NCI-H1048 (cell line): ENCODE measurements at regions not wholly inside any gene's neighbourhood (a gene's known extent, or its start where the extent isn't known, plus 50 kb on each side); places are given as distances from the start of the nearest gene placed in this dataset.

Source experiments
- DNase-seq: peaks from one replicate; lab custom pipeline; 2025; lab: John Stamatoyannopoulos, UW

DNA sequence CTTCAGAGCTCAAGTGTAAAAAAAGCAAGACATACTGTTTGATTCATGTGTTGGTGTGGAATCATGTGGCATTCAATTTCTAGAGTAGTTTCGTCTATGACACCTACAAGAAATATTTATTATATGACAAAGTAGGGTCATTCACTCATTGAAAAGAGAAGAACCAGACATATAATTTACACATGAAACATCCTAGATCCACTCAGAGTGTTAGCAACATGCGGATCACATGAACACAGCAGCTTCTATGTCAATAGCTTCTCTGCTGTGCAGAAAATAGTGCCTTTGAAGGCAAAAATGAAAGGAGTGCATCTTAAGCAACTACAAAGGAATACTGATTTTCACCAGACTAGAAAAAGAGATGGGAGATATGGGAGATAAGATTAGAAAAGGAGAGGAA, 569.8 kb downstream of the RPS29 start:
- DNase-seq: no peak

DNA sequence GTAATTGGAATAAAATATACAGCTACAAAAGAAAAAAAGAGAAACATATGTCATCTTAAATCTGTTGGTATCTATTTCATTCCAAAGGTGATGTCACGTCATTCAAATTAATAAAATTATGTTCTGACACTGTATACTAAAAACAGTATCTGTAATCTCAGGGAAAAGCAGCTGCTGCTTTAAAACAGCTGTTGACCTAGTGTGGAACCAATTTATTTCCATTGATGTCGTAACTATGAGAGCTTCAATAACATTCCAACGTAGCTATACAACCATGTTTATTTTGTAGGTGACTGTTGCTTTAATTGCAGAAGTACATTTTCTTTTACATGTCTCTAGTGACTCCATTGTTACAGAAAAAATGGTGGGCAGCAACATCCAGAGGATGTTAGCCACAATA, 571.7 kb downstream of the RPS29 start:
- no peak for DNase-seq

- DNase-seq: no peak
These were observed 577.8 kb downstream of the RPS29 start for GRCh38 chr14:49008363-49008762.

GRCh38 chr14:48991141-48991540, 595.0 kb downstream of the RPS29 start:
- DNase-seq: no peak

DNA sequence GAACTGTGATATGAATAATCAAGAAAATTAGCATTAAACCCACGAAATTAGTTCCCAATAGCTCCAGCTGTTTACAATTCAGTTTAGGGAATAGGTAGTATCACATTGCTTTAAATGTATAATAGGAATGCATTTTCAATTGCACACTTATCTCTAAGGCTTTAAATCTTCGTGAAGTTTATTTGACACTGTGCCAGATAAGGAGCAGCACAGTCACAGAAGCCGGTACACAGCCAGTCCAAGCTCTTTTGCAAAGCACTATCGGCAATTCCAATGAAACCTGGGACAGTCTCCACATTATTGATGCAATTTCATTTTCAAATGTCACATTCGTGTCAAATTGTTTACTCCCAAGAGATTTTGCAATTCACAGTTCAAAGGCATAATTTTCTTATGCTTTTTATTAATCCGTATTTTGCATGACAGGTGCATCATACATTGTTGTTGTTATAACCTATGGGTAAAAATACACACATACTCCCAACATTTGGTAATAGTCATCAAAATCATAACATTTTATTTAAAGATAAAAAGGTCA, 602.8 kb downstream of the RPS29 start:
- no peak for DNase-seq

GRCh38 chr14:48974994-48975393, 611.2 kb downstream of the RPS29 start:
- no peak for DNase-seq

GRCh38 chr14:48973151-48973550, 613.0 kb downstream of the RPS29 start:
- no peak for DNase-seq

GRCh38 chr14:48970943-48971342, 615.2 kb downstream of the RPS29 start:
- no peak for DNase-seq

- DNase-seq: no peak
These were observed 618.8 kb downstream of the RPS29 start for GRCh38 chr14:48967419-48967818.

DNA sequence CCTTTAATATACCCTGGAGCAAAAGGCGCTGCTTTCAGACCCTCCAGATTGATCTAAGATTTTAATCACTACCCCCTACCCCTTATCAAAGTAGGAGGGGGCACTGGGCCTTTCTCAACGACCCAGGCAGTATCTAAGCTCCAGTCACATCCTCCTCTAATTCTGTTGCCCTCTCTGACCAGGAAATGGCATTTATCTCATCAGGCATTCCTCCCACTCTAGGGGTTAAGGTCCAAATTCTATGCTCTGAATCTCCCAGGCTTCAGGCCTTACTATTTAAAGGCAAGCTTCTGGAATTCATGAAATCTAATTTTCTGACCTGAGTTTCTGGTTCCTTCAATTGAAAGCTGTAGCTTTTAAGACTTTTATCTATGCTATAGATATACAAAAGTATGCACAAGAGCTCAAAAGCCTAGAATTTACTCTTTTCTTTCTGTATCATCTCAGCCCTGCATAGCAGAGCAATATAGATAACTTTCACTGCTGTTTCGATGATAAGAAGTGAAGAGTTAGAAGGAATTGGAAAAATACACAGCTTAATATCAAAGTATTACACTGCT, 622.9 kb downstream of the RPS29 start:
- DNase-seq: no peak

DNA sequence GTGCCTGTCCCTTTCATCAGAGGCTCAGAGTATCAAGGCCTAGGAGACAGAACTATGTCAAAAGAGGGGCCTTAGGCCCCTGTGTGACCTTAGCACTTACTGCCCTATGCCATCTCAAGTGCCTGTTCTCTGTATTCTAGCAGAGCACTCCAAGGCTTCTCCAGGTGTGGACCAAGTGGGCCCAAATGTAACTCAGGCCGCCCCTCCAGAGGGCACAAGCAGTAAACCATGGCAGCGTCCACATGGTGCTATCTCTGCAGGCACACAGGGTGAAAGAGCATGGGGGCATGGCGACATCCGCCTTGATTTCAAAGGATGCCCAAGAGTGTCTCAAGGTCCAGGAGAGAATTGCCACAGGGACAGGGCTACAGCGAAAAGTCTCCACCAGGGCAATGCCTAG, 628.7 kb downstream of the RPS29 start:
- DNase-seq: no peak

- no peak for DNase-seq
These were observed 630.3 kb downstream of the RPS29 start for GRCh38 chr14:48955857-48956256.

DNA sequence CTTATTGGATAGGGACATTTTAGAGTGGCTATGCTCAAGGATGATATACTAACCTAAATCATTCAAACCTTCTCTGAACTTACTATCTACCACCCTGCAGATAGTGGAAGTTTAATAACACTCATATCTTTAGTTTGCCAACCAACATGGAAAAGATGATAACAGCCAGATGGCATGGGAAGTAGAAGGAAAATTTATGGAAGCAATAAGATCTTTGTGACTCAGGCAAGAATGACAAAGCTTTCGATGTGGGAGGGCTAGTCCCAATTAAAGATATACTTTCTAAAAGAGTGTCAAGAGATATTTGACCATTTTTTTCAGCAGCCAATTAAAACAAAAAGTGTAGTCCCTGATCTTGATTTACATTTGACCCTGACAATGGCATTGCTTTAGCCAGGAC, 631.7 kb downstream of the RPS29 start:
- DNase-seq: no peak

GRCh38 chr14:48944809-48945208, 641.4 kb downstream of the RPS29 start:
- no peak for DNase-seq

- no peak for DNase-seq
These were observed 642.3 kb downstream of the RPS29 start for GRCh38 chr14:48943913-48944312.

- no peak for DNase-seq
These were observed 648.5 kb downstream of the RPS29 start for GRCh38 chr14:48937541-48938195.

DNA sequence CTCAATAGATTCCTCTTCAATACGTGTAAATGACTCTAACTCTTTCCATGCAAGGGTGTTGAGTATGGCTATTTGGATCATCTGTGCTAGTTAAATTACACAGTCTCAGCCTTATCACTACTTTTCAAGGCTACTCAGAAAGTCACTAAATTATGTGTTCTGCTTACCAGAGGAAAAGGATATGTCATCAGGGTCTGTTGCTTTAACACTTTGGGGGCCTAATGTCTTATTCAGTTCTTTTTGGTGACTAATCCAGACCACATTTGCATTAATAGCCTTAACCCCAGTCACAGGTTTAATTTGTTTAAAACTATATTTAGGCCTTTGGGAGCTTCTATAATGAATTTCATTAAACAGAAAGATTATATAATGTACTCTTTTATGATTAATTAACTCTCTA, 649.3 kb downstream of the RPS29 start:
- no peak for DNase-seq

DNA sequence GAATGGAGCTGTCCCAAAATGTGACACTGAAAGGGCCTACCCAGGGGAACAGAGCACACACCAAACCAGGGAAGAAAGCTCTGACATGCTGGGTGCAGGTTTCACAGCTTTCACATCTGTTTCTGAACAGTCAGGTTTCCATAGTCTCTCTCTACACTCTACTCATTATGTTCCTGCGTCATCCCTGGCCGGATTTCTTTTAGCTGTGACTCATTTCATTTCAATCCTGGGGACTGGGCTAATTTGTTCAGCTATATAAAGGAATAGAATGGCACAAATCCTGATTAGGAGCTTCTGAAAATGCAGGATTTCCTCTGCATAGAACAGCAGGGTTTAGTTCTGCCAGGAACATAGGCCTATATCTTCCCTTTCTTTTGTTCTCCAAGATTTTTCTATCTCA, 649.8 kb downstream of the RPS29 start:
- DNase-seq: no peak

GRCh38 chr14:48925184-48925583, 661.0 kb downstream of the RPS29 start:
- no peak for DNase-seq

DNA sequence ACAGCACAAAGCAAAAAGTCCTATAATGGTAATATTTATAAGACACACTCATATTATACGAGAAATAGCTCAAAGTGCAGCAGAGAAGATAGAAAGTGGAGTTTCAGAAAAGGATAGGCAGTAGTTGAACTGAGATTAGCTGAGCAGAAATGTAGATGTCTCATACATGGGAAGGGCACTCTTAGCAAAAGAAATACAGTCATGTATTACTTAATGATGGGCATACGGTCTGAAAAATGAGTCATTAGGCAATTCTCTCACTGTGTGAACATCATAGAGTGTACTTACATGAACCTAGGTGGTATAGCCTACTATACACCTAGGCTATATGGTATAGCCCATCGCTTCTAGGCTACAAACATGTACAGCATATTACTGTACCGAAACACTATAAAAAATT, 671.3 kb downstream of the RPS29 start:
- no peak for DNase-seq

DNA sequence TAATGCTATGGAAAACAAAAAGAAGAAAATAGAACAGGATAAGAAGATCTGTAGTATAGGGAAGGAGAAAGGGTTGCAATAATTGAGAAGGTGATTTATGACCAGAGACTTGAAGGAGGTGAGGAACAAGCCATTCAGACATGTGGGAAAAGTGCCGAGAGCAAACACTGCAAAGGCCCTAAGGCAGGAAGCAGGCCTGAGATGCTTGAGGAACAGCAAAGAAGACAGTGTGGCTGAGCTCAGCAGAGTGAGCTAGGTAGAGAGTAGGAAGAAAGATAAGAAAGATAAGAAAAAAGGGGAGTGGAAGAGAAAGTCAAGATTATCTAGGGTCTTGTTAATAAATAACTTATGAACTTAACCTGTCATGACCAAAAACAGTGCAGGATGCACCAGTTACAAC, 671.8 kb downstream of the RPS29 start:
- no peak for DNase-seq

- no peak for DNase-seq
These were observed 685.6 kb downstream of the RPS29 start for GRCh38 chr14:48900565-48900964.

- DNase-seq: no peak
These were observed 695.8 kb downstream of the RPS29 start for GRCh38 chr14:48890333-48890732.

DNA sequence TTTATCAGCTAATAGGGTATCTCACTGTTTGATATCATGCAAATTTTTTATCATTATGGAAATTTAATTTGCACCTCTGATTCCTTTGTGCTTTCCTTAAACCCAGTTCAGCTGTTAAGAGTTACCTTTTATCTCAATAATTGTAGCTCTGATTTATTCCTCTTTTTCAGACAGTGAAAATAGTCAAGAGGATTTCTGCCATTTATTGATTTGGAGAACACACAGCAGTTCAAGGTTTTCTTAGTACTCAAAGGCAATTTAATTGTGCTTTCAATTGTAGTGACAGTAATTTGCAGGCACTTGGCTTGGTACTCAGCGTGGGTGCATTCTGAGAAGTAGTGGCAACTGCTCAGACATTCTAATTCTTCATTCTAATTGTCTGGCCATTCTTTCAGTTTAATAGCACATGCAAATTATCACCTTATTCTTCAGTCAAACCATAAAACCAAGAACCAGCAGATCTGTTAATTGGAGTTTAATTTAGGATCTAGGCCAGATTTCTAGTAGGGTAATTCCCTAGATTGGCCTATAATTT, 709.3 kb downstream of the RPS29 start:
- DNase-seq: no peak
